ENCODE measurements at regions not wholly inside any gene's neighbourhood (a gene's known extent, or its start where the extent isn't known, plus 50 kb on each side); places are given as distances from the start of the nearest gene placed in this dataset.

DNA sequence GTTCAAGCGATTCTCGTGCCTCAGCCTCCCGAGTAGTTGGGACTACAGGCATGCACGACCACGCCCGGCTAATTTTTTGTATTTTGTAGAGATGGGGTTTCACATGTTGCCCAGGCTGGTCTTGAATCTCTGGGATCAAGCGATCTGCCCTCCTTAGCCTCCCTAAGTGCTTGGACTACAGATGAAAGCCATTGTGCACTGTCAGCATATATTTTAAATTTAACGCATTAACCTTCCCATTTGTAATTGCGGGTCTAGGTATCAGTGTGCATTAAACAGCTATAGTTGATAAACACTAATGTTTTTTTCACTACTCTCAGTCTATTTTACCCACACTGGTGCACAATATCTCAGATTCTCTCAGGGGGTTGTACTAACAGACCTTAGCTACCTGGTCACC lies 1930.8 kb downstream of the C4orf33 start:
- TF ChIP-seq, protein P1, sequence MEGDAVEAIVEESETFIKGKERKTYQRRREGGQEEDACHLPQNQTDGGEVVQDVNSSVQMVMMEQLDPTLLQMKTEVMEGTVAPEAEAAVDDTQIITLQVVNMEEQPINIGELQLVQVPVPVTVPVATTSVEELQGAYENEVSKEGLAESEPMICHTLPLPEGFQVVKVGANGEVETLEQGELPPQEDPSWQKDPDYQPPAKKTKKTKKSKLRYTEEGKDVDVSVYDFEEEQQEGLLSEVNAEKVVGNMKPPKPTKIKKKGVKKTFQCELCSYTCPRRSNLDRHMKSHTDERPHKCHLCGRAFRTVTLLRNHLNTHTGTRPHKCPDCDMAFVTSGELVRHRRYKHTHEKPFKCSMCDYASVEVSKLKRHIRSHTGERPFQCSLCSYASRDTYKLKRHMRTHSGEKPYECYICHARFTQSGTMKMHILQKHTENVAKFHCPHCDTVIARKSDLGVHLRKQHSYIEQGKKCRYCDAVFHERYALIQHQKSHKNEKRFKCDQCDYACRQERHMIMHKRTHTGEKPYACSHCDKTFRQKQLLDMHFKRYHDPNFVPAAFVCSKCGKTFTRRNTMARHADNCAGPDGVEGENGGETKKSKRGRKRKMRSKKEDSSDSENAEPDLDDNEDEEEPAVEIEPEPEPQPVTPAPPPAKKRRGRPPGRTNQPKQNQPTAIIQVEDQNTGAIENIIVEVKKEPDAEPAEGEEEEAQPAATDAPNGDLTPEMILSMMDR (conservative IDR thresholded peaks at IDR 0.05 in 1 of 2, IDR thresholded peaks at IDR 0.05 in 1 of 2; ENCODE audit: low read depth in 1 of 2, low read length in 2 of 2), result no peak
- no peak for TF ChIP-seq EZH2 (IDR thresholded peaks at IDR 0.05; ENCODE audit: low read length, missing control alignments)

All from fibroblast of lung (primary cell).